ENCODE measurements at regions not wholly inside any gene's neighbourhood (a gene's known extent, or its start where the extent isn't known, plus 50 kb on each side); places are given as distances from the start of the nearest gene placed in this dataset.
A peak's percentile ranks its signal among the peaks of the same experiment; 100 is the strongest.

DNA sequence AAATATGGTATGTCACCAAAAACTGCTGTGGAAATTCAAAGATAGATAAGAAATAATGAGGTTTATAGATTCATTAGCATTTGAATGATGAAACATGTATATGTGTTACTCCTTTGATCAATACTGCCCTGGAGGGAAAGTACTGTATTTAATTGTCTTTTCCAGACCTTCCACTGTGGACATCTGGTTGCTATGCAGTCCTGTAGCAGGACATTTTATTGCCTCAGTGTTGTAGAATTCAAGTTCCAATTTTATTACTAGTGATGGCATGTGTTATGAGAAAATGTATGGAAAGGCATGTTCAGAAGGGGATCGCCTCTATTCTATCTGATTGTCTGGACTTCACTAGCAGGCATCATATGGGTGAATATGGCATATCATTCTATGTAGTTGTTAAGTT lies 391.0 kb downstream of the TFAP2B start:
- Histone ChIP-seq H3K9ac (ENCODE audit: control insufficient read depth, extremely low read depth, insufficient read depth, low read length) (no peak overlapping the region), H3K79me2 (ENCODE audit: control insufficient read depth, insufficient read depth, low read length) (no peaks in the 10 kb centered on the region), H4K20me1 (ENCODE audit: control insufficient read depth, extremely low read depth, insufficient read depth, low read length) (no peaks in the 10 kb centered on the region), H3K4me1 (ENCODE audit: control insufficient read depth, extremely low read depth, insufficient read depth, low read length) (no peaks in the 10 kb centered on the region), H2AFZ (ENCODE audit: control insufficient read depth, low read length) (no peak overlapping the region), H3K4me2 (ENCODE audit: control insufficient read depth, extremely low read depth, insufficient read depth, low read depth, low read length) (no peak overlapping the region), H3K27ac (ENCODE audit: control insufficient read depth, insufficient read depth, low read length) (no peak overlapping the region), H3K36me3 (ENCODE audit: control insufficient read depth in 2 of 2, extremely low read depth in 1 of 2, insufficient read depth in 2 of 2, low read length in 2 of 2) (no peaks in the 10 kb centered on the region), H3K9me1 (ENCODE audit: control insufficient read depth, extremely low read depth, insufficient read depth, low read length) (no peaks in the 10 kb centered on the region), H3K4me3 (ENCODE audit: control insufficient read depth in 2 of 3, extremely low read depth in 1 of 3, insufficient read depth in 2 of 3, low read depth in 1 of 3, low read length in 3 of 3) (no peak overlapping the region), H3K9me3 (ENCODE audit: control insufficient read depth, low read depth, low read length) (no peaks in the 10 kb centered on the region), H3K27me3 (ENCODE audit: control insufficient read depth, extremely low read depth, insufficient read depth, low read length) (peaks cover 3% of the 10 kb centered on the region)
- no peak for DNase-seq (ENCODE audit: low read depth, low spot score)
- dilution Hi-C loops (cut with MboI; ENCODE audit: extremely low pct_ligation_motif_present, low sequenced_read_pairs): no loop called here
- FAIRE-seq: no peak
- TF ChIP-seq, protein P1, sequence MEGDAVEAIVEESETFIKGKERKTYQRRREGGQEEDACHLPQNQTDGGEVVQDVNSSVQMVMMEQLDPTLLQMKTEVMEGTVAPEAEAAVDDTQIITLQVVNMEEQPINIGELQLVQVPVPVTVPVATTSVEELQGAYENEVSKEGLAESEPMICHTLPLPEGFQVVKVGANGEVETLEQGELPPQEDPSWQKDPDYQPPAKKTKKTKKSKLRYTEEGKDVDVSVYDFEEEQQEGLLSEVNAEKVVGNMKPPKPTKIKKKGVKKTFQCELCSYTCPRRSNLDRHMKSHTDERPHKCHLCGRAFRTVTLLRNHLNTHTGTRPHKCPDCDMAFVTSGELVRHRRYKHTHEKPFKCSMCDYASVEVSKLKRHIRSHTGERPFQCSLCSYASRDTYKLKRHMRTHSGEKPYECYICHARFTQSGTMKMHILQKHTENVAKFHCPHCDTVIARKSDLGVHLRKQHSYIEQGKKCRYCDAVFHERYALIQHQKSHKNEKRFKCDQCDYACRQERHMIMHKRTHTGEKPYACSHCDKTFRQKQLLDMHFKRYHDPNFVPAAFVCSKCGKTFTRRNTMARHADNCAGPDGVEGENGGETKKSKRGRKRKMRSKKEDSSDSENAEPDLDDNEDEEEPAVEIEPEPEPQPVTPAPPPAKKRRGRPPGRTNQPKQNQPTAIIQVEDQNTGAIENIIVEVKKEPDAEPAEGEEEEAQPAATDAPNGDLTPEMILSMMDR (optimal IDR thresholded peaks at IDR 0.05 in 1 of 3, IDR thresholded peaks at IDR 0.05 in 1 of 3, conservative IDR thresholded peaks at IDR 0.05 in 1 of 3; ENCODE audit: extremely low read depth in 1 of 3, insufficient read depth in 2 of 3, low read length in 3 of 3): no peak
- no peak for TF ChIP-seq EZH2 (IDR thresholded peaks at IDR 0.05; ENCODE audit: low read length)

GRCh38 chr6:51213811-51214210 lies 395.1 kb downstream of the TFAP2B start:
- Histone ChIP-seq H3K4me3 (ENCODE audit: control insufficient read depth in 2 of 3, extremely low read depth in 1 of 3, insufficient read depth in 2 of 3, low read depth in 1 of 3, low read length in 3 of 3) (peak overlapping the region in 2 of 3 experiments; percentile 27 to 31), H4K20me1 (ENCODE audit: control insufficient read depth, extremely low read depth, insufficient read depth, low read length) (no peaks in the 10 kb centered on the region), H3K27ac (ENCODE audit: control insufficient read depth, insufficient read depth, low read length) (no peak overlapping the region), H3K9ac (ENCODE audit: control insufficient read depth, extremely low read depth, insufficient read depth, low read length) (no peak overlapping the region), H3K9me1 (ENCODE audit: control insufficient read depth, extremely low read depth, insufficient read depth, low read length) (no peaks in the 10 kb centered on the region), H3K27me3 (ENCODE audit: control insufficient read depth, extremely low read depth, insufficient read depth, low read length) (peaks cover 3% of the 10 kb centered on the region), H3K4me1 (ENCODE audit: control insufficient read depth, extremely low read depth, insufficient read depth, low read length) (no peaks in the 10 kb centered on the region), H3K36me3 (ENCODE audit: control insufficient read depth in 2 of 2, extremely low read depth in 1 of 2, insufficient read depth in 2 of 2, low read length in 2 of 2) (no peaks in the 10 kb centered on the region), H3K9me3 (ENCODE audit: control insufficient read depth, low read depth, low read length) (no peaks in the 10 kb centered on the region), H2AFZ (ENCODE audit: control insufficient read depth, low read length) (no peak overlapping the region), H3K4me2 (ENCODE audit: control insufficient read depth, extremely low read depth, insufficient read depth, low read depth, low read length) (peak overlapping the region; percentile 58), H3K79me2 (ENCODE audit: control insufficient read depth, insufficient read depth, low read length) (no peaks in the 10 kb centered on the region)
- dilution Hi-C loops (cut with MboI; ENCODE audit: extremely low pct_ligation_motif_present, low sequenced_read_pairs): no loop called here
- DNase-seq (ENCODE audit: low read depth, low spot score) (no peak), FAIRE-seq (no peak)
- no peak for TF ChIP-seq EZH2 (IDR thresholded peaks at IDR 0.05; ENCODE audit: low read length)

DNA sequence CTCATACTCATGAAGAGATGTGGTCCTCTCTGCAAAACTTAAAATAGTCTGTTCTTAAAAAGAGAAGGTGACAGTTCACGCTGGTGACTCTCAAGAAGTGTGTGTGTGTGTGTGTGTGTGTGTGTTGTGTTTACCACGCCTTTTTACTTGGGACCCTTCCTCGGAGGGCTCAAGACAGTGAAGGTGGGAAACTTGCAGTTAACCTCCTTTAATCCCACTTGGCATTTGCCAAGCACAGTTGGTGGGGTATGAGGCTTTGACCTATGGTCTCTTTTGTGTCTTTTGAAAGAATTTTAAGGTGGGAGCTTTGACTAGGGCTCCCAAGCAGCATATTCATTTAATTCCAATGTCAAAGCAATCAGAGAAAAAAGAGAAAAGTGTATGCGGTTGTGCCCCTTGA lies 395.8 kb downstream of the TFAP2B start:
- H3K9me1 ChIP-seq (ENCODE audit: control insufficient read depth, extremely low read depth, insufficient read depth, low read length): no peaks in the 10 kb centered on the region
- H3K4me3 ChIP-seq (ENCODE audit: control insufficient read depth in 2 of 3, extremely low read depth in 1 of 3, insufficient read depth in 2 of 3, low read depth in 1 of 3, low read length in 3 of 3): no peak overlapping the region
- H3K79me2 ChIP-seq (ENCODE audit: control insufficient read depth, insufficient read depth, low read length): no peaks in the 10 kb centered on the region
- H3K9me3 ChIP-seq (ENCODE audit: control insufficient read depth, low read depth, low read length): no peaks in the 10 kb centered on the region
- no peaks in the 10 kb centered on the region for H3K4me1 ChIP-seq (ENCODE audit: control insufficient read depth, extremely low read depth, insufficient read depth, low read length)
- no peak overlapping the region for H3K4me2 ChIP-seq (ENCODE audit: control insufficient read depth, extremely low read depth, insufficient read depth, low read depth, low read length)
- dilution Hi-C loops (cut with MboI; ENCODE audit: extremely low pct_ligation_motif_present, low sequenced_read_pairs): no loop called here
- no peaks in the 10 kb centered on the region for H3K36me3 ChIP-seq (ENCODE audit: control insufficient read depth in 2 of 2, extremely low read depth in 1 of 2, insufficient read depth in 2 of 2, low read length in 2 of 2)
- H3K27ac ChIP-seq (ENCODE audit: control insufficient read depth, insufficient read depth, low read length): no peak overlapping the region
- peaks cover 3% of the 10 kb centered on the region for H3K27me3 ChIP-seq (ENCODE audit: control insufficient read depth, extremely low read depth, insufficient read depth, low read length)
- DNase-seq (ENCODE audit: low read depth, low spot score) (no peak), FAIRE-seq (no peak)
- TF ChIP-seq, protein P1 (optimal IDR thresholded peaks at IDR 0.05 in 1 of 3, IDR thresholded peaks at IDR 0.05 in 1 of 3, conservative IDR thresholded peaks at IDR 0.05 in 1 of 3; ENCODE audit: extremely low read depth in 1 of 3, insufficient read depth in 2 of 3, low read length in 3 of 3): no peak
- no peak for TF ChIP-seq EZH2 (IDR thresholded peaks at IDR 0.05; ENCODE audit: low read length)
- no peaks in the 10 kb centered on the region for H4K20me1 ChIP-seq (ENCODE audit: control insufficient read depth, extremely low read depth, insufficient read depth, low read length)
- H2AFZ ChIP-seq (ENCODE audit: control insufficient read depth, low read length): no peak overlapping the region
- no peak overlapping the region for H3K9ac ChIP-seq (ENCODE audit: control insufficient read depth, extremely low read depth, insufficient read depth, low read length)

Measured in keratinocyte (primary cell).